Neural cell (in vitro differentiated cells): ENCODE measurements at regions not wholly inside any gene's neighbourhood (a gene's known extent, or its start where the extent isn't known, plus 50 kb on each side); places are given as distances from the start of the nearest gene placed in this dataset.

ENCODE experiments used
- CTCF ChIP-seq: fragments of 450-650 bp; IDR thresholded peaks from 2 replicates; pipeline ENCODE4 v1.5.1; 2014; ENCODE audit warnings: antibody characterized with exemption, mild to moderate bottlenecking, moderate library complexity; ENCODE audit not compliant: poor library complexity, severe bottlenecking
- EP300 ChIP-seq: fragments of 450-650 bp; conservative IDR thresholded peaks from 2 replicates; pipeline ENCODE4 v1.6.1; 2014; ENCODE audit warnings: antibody characterized with exemption, mild to moderate bottlenecking, moderate library complexity; ENCODE audit not compliant: poor library complexity, severe bottlenecking
- SMC3 ChIP-seq: fragments of 450-650 bp; conservative IDR thresholded peaks from 2 replicates; pipeline ENCODE4 v1.6.1; 2014; ENCODE audit warnings: antibody characterized with exemption, mild to moderate bottlenecking, moderate library complexity; ENCODE audit not compliant: poor library complexity

- TF ChIP-seq CTCF (no peak), EP300 (no peak), SMC3 (no peak)
Measured at GRCh38 chr4:46441136-46441859, 51.4 kb upstream of the GABRA2 start.
